GM08714 (cell line): ENCODE measurements at regions not wholly inside any gene's neighbourhood (a gene's known extent, or its start where the extent isn't known, plus 50 kb on each side); places are given as distances from the start of the nearest gene placed in this dataset.

Experiments used
- H3K4me3 ChIP-seq: fragments of 200-500 bp; sonication (Bioruptor generic); 2 replicates; pipeline ENCODE4 v1.5.1; 2014; ENCODE audit warnings: mild to moderate bottlenecking, low read length, inconsistent platforms
- ZNF274 ChIP-seq: IDR thresholded peaks from 2 replicates; pipeline ENCODE4 v1.6.1; 2012; ENCODE audit warnings: mild to moderate bottlenecking, low read depth, low read length

DNA sequence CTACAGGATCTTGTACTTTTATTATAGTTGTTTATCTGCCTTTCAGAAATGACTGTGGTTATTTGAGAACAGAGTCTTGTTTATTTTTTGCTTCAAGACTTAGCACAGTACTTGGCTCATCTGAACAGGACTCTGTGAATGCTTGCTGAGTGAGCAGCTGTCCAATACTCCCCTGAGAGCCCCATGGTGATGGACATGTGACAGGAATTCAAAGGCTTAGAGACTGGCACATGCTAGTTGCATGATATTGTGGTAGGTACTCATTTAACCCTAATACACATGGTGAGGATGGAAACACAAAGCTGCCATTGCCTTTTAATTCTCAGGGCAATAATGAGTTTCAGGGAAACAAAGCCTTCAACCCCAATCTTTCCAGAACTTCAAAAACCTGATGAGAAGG lies 97.3 kb downstream of the GEMIN8 start:
- no peak for TF ChIP-seq ZNF274
- H3K4me3 ChIP-seq: no peak overlapping the region

DNA sequence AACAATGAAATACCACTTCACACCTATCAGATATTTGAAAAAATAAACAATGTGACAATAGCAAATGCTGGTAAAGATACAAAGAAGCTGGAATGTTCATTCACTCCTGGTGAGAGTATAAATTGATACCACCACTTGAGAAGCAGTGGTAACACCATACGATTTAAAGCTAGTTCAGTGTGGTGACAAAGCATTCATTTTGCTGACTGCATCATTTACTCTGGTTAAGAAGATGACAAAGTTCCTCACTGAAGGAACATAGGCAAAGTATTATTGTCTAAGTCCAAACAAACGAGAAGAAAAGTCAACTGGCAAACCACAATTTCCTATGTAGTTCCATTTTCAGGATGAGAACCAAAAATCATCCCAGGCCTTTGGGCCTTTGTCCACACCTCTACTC lies 102.5 kb downstream of the GEMIN8 start:
- TF ChIP-seq ZNF274: no peak
- no peak overlapping the region for H3K4me3 ChIP-seq

DNA sequence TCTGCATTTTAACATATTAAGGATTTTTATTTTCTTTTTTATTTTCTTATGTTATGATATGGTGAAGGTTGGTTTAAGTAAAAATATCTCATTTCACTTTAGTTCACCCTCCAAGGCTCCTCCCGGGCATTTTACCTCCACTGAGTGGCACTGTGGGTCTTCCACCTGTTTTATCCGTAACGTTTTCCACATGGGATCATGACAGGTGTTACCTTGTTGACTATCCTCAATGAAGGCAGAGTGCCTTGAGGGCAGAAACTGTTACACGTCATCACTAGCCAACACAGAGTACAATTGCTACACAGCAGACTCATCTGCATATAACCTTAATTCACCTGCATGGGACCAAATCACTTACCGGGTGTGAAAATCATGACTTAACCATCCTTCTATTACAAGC lies 105.8 kb downstream of the GEMIN8 start:
- TF ChIP-seq ZNF274: no peak

DNA sequence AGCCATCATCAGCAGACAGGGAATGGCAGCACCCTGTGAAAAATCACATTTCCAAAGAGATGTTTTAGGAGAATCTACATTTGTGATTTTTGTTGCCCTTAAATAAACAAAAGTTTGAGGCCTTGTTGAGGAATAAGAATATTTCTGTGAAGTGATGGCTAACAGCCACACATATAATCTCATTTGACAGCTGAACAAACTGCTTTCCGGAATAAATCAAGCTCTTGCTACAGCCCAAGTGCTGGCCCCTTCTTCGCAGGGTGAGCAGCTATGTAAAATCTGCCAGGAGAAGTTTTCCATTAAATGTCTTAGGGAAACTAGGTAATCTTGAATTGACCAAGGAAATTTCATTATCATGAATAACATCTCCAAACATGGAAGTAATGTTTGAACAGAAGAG lies 106.4 kb upstream of the GPM6B start:
- TF ChIP-seq ZNF274: no peak

More for the DNA sequence above, 105.8 kb downstream of the GEMIN8 start:
- no peak overlapping the region for H3K4me3 ChIP-seq

DNA sequence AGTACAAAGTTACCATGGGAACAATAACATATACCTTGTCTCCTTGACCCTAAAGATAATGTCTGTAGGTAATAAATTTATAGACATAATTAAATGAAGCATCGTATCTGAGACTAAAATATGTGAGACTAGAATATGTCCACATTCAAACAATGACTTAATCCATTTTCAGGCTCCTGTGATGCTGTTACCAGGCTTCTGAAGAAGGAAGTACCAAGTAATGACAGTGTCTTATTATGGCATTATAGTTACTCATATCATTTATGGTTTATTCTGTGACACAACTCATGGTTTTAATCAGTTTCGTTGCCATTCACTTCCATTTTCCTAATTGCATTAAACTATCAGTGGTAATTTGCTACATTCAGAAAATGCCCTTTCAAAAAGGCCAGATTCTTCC lies 100.6 kb upstream of the GPM6B start:
- H3K4me3 ChIP-seq: no peak overlapping the region
- no peak for TF ChIP-seq ZNF274

More for the DNA sequence above, 106.4 kb upstream of the GPM6B start:
- H3K4me3 ChIP-seq: no peak overlapping the region

DNA sequence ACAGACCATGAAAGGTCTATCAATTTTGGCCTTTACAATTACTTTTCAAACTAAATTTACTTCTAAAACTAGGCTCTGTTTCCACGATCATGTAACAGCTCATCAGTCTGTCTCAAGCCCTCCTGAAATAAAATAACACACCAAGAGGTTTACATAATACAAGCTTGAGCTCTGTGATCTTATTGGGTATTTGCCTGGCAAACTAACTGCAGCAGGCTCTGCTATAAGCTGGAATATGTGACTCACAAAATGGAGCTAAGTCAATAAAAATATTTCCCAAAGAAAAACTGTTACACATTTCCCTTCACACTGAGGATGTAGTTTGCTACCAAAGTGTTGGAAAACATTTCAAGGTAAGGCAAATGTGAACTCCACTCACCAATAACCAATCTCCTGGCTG lies 94.7 kb upstream of the GPM6B start:
- no peak overlapping the region for H3K4me3 ChIP-seq
- TF ChIP-seq ZNF274: no peak

DNA sequence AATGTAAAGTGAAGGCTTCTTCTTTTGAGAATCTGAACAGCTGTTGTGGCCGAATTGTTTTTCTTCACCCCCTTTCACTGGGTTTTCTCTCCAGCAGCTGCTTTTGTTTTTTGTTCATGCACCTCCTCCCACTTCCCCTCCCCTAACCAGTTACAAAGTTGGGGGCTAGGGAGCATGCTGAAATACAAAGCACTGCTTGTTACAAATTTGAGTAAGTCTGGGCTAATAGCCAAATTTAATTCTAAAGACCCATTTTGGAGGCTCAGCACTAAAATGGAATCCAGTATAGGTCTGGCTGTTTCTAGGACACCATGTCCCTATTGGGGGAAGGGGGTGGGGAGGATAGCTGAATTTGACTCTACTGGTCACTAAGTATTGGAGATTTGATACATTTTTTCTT lies 89.2 kb upstream of the GPM6B start:
- TF ChIP-seq ZNF274: no peak
- no peak overlapping the region for H3K4me3 ChIP-seq

DNA sequence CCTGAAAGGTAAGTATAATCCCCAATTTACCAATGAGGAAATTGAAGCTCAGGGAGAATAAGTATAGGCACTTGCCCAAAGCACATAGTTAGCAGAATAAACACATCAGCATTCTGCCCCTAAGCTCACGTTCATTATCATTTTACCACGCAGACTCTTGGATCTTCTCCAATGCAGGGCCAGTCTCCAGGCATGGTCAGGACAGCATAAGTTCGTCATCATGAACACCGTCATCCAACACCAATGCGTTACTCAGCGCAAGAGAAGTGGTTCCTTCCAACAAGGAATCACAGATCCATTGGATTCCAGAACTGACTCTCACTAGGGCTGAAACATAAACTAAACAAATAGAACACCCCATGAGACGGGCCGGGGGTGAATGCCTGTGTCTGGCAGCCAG lies 86.5 kb upstream of the GPM6B start:
- no peak for TF ChIP-seq ZNF274
- H3K4me3 ChIP-seq: no peak overlapping the region

DNA sequence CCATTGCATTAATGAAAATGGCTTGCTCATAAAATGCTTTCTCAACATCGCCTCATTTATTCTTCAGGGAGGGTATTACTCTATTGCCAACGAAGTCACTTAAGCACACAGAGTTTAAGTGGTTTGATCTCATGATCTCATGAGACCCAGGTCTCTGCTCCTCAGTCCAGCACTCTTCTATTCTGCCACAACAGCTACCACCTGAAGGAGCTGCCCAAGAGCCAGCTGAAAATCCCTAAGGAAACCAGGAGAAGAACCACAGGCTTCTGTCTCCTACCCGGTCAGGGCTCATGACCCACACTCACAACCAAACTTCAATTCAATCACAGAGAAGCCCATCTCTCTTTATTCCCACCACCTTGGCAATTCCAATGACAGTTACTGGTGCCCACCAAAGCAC lies 85.5 kb upstream of the GPM6B start:
- no peak overlapping the region for H3K4me3 ChIP-seq
- no peak for TF ChIP-seq ZNF274

DNA sequence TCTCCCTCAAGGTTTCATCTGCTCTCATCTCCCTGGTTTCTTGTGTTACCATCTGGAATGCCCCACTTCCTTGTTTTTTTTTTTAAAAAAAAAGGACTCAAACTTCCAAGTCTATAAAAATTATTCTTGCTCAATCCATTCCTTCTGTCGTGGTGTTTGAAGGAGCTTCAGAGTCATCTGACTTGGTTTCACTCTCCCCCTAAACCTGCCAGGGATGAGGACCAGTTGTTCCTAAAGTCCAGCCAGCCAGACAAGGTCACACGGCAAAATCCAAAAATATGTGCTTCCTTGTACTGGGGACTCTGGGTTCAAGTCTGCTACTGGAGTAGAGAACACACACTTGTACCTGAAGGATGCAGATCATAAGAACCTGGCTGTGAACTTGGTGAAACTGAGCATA lies 84.5 kb upstream of the GPM6B start:
- H3K4me3 ChIP-seq: no peak overlapping the region
- TF ChIP-seq ZNF274: no peak

DNA sequence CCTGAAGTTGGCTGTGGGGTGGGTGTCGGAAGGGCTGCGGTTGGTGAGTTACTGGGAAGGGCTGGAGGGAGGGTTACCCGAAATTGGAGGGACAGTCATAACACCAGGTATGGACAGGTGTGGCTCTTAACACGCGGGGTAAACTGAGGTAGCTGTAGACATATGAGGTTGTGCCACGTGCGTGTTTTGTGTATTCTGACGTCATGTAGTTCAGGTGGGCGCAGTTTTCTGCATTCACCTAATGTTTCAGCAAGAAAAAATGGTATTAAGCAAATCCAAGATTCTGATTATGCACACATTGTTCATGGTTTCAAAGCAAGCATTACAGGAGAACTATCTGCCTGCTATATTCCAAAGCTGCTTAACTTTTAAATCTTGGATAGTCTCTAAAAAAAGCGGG lies 83.5 kb upstream of the GPM6B start:
- no peak overlapping the region for H3K4me3 ChIP-seq
- no peak for TF ChIP-seq ZNF274

DNA sequence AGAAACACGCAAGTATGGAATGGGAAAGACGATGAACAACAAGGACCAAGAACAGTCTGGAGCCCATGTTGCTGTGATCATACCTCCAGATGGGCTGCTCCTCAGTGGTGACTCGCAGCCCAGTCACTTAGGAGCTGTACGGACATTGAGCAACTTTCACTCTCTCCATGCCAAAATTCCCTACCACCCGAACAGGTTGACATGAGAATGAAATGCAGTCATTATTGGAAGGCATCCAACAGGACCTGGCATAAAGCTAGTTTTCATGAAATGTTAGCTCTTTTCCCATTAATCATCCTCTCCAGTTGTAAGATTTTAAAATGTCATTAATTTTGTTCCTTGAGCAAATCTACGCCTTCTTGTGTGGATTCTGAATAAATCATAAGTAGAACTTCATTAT lies 82.7 kb upstream of the GPM6B start:
- no peak overlapping the region for H3K4me3 ChIP-seq
- TF ChIP-seq ZNF274: no peak

DNA sequence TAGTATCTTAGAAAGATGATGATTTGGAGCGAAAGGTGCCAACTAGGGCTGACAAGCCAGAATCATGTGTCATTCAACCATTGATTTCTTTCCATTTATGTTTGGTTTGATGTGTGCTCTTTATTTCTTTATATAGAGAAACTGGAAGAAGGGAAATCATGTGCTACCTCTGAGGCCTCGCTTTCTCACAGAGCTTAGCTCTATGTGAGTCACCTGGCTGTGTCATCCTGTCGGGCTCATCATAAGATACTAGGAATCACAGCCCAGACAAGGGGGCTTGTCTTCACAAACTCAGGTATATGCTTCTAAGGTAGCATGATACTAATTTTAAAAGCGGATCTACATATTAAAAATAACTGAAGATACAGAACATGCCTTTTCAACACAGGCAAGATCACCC lies 81.7 kb upstream of the GPM6B start:
- no peak overlapping the region for H3K4me3 ChIP-seq
- no peak for TF ChIP-seq ZNF274

DNA sequence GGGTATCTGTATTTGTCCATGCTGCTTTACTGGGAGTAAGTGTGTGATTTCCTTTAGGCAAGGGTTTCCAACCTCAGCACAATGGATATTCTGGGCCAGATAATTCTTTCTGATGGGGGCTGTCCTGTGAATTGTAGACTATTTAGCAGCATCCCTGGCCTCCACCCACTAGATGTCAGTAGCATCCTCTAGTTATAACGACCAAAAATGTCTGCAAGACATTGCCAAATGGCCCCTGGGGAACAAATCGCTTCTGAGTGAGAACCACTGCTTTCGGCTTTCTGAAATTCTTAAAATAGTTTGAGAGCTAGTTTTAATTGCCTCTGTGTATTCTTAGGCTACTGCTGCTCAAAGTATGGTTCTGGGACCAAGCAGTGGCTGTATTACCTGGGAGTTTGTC lies 81.2 kb upstream of the GPM6B start:
- TF ChIP-seq ZNF274: no peak
- no peak overlapping the region for H3K4me3 ChIP-seq

DNA sequence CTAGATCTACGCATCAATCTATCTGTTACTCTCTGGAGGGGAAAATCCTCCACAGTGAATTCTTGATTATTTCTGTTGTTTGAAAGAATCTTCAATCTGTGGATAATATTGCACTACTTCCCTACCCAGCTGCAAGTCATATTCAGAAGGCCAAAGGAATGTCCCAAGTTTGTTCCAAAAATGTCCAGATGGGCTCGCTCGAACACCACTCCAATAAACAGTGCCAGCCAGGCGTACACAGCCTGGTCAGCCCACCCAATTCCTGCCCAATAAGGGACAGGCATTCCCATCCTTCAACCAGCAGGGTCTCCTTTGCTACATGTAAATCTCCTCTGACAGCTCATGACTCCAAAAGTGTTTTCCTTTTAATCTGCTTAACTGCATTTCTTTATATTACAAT lies 80.7 kb upstream of the GPM6B start:
- no peak for TF ChIP-seq ZNF274
- no peak overlapping the region for H3K4me3 ChIP-seq

DNA sequence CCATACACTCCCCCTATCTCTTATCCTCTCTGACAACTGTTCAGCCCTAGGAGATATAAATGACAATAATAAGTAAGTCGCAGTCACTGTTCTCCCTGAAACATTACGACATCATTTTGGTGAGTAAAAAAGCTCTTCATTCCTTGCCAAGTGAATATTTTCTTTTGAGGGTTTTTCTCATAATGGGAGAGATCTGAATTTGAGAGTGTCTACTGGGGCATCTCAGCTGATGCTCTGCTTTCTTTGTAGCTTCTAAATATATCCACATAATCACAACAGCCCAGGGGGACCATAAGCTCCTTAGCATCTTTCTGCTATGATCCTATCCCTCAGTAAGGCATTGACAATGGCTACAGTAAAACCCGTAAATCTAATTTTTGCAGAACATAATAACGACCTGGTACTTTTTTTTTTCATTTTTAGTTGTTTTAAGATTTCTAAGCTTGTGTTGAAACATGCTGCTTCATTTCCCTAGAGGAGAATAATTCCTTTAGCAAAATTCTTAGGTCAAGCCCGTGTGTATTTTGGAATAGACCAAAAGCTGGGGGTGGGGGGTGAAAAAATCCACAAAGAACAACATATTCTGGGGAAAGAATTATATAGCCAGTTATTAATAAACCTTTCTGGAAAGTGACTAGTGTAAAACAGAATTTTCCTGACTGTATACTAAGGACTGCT lies 78.1 kb upstream of the GPM6B start:
- H3K4me3 ChIP-seq: no peak overlapping the region
- no peak for TF ChIP-seq ZNF274
